GM06990 (cell line): ENCODE measurements at regions not wholly inside any gene's neighbourhood (a gene's known extent, or its start where the extent isn't known, plus 50 kb on each side); places are given as distances from the start of the nearest gene placed in this dataset.

Experiments used
- DNase-seq: peaks from one replicate; pipeline ENCODE4 v3.0.0-alpha.2; 2011; ENCODE audit not compliant: insufficient read length; ENCODE audit errors: extremely low read depth
- H3K27me3 ChIP-seq: replicated peaks from 2 replicates; pipeline ENCODE4 v1.6.0; 2011; ENCODE audit warnings: low read length; ENCODE audit not compliant: control insufficient read depth, insufficient read depth
- H3K36me3 ChIP-seq: 2 replicates; pipeline ENCODE4 v1.5.1; 2011; ENCODE audit warnings: low read length; ENCODE audit not compliant: control insufficient read depth, insufficient read depth
- H3K4me3 ChIP-seq: replicated peaks from 2 replicates; pipeline ENCODE4 v1.5.1; 2011; ENCODE audit warnings: low read depth, mild to moderate bottlenecking, control low read depth, low read length
- TF ChIP-seq, protein P1 (sequence below): IDR thresholded peaks from 2 replicates; pipeline ENCODE4 v1.5.1; 2011; ENCODE audit warnings: low read length, control low read depth, mild to moderate bottlenecking, inconsistent platforms; ENCODE audit not compliant: insufficient read depth, poor library complexity, severe bottlenecking

DNA sequence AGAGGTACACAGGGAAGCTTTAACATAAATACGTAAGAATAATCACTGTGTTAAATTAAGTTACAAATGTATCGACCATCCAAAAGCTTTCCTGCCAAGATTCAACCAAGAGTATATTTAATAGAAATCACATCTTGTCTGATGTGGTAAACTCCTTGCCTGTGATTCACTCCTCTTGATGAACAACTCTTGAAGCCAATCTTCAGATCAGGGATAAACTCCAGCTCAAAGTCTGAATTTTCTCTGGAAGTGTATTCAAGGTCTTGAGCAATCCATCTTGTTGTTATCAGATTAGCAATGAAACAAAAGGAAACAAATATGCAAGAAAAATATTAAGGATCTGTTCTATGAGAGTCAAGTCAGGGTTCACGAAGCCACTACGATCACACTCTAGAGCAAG, 170.0 kb upstream of the ADAMTS16 start:
- no peaks in the 10 kb centered on the region for H3K36me3 ChIP-seq
- DNase-seq: no peak
- no peaks in the 10 kb centered on the region for H3K27me3 ChIP-seq
- TF ChIP-seq, protein P1, sequence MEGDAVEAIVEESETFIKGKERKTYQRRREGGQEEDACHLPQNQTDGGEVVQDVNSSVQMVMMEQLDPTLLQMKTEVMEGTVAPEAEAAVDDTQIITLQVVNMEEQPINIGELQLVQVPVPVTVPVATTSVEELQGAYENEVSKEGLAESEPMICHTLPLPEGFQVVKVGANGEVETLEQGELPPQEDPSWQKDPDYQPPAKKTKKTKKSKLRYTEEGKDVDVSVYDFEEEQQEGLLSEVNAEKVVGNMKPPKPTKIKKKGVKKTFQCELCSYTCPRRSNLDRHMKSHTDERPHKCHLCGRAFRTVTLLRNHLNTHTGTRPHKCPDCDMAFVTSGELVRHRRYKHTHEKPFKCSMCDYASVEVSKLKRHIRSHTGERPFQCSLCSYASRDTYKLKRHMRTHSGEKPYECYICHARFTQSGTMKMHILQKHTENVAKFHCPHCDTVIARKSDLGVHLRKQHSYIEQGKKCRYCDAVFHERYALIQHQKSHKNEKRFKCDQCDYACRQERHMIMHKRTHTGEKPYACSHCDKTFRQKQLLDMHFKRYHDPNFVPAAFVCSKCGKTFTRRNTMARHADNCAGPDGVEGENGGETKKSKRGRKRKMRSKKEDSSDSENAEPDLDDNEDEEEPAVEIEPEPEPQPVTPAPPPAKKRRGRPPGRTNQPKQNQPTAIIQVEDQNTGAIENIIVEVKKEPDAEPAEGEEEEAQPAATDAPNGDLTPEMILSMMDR: no peak
- H3K4me3 ChIP-seq: no peak overlapping the region

DNA sequence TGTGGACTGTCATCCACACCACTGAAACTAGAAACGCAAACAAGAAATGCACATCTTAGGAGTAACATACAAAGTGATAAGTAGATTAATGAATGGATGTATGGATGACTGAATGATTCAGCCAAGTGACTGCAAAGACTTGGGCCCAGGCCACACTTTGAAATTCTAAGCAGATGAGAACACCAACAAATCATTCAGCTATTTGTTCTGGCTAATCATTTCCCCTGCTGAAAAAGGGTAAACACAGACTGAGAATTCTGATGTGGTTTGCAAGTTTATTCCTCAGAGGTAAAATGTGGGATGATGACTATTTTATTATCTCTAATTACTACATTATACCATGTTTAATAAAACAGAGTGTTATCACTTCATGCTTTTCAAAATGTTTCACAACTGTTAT, 163.2 kb upstream of the ADAMTS16 start:
- DNase-seq: no peak
- TF ChIP-seq, protein P1: no peak

DNA sequence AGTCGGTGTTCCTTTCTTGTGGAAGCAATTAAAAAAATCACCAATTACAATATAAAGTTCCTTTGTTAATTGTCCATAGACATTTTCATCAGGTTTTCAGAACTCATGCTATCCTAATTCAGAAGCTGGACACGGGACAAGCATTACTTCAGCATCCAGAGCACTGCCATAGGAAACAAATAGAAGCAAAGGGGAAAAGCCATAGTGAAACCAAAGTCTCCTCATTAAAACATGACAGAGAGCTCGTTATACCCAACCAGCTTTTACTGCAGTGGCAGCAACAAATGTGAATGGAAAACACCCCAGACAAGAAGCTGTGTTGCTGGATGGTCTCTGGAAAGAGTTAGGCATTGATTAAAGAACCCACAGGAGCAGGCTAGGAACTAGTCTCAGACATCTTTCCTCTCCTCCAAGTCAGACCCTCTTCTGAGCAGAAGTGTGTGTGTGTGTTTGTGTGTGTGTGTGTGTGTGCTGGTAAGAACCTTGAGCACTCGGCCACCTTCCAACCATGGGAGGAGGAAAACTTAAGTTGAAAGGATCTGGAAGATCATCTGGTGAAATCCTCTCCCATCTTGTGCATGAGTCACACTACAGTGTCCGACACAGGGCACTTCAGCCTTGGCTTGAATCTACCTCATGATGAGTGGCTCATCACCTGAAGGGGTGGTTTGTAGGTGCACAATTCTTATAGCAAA, 162.6 kb upstream of the ADAMTS16 start:
- Histone ChIP-seq H3K36me3 (no peaks in the 10 kb centered on the region), H3K4me3 (no peak overlapping the region), H3K27me3 (no peaks in the 10 kb centered on the region)
- DNase-seq: no peak
- TF ChIP-seq, protein P1: no peak

More for the DNA sequence above, 163.2 kb upstream of the ADAMTS16 start:
- no peaks in the 10 kb centered on the region for H3K27me3 ChIP-seq
- H3K36me3 ChIP-seq: no peaks in the 10 kb centered on the region
- H3K4me3 ChIP-seq: no peak overlapping the region

DNA sequence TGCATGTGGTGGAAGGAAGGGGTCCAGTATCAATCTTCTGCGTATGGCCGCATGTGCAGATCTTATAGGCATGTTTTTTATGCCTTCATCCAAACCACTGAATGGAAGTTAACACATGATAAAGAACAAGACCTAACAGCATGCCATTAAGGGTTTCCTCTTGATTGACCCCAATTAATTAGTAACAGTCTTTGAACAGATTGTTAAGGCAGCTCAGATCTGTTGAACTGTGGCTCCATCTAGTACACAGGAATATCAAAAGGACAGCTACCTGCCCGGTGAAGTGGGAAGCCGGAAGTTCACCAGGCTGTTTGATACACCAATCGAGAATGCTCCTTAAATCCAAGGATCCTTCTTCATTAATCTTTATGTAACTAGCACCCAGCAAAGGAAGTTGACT, 159.9 kb upstream of the ADAMTS16 start:
- H3K36me3 ChIP-seq: no peaks in the 10 kb centered on the region
- H3K27me3 ChIP-seq: no peaks in the 10 kb centered on the region
- no peak overlapping the region for H3K4me3 ChIP-seq
- no peak for DNase-seq
- TF ChIP-seq, protein P1: no peak

DNA sequence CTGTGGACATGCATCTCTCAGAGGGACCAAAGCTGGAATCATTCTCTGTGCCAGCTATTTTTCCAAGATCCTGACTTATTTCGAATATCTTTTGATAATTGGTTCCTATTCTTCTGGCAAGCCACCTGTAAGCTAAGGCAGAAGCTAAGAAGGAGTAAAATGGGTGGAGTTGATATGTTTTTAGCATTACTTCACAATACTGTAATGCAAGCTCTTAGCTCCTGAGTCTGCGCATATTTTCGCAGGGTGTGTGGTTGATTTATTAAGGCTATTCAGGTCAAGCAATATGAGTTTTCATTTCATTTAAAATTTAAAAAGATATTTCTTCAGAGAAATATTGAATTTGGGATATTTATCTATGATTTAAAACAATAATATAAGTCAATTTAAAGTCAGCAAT, 158.5 kb upstream of the ADAMTS16 start:
- DNase-seq: no peak
- Histone ChIP-seq H3K36me3 (no peaks in the 10 kb centered on the region), H3K4me3 (no peak overlapping the region), H3K27me3 (no peaks in the 10 kb centered on the region)
- TF ChIP-seq, protein P1: no peak

DNA sequence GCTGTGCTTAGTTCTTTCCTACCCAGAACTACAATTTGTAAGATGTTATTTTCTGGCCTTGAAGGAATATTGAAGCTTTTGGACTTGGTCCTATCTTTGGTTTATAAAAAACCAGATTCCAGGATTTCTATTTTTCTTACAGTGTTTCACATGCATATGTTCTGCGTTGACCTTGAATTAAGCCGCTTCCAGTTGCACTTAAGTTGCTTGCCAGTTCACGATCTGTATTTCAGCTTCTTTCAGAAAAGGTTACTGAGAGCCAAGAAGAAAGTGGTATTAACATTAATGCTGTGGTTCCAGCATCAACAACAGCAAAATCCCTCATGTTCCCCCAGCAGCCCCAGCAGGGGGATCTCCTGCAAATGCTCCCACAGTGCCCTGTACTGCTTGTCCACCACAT, 156.4 kb upstream of the ADAMTS16 start:
- Histone ChIP-seq H3K27me3 (no peaks in the 10 kb centered on the region), H3K36me3 (no peaks in the 10 kb centered on the region), H3K4me3 (no peak overlapping the region)
- TF ChIP-seq, protein P1: no peak
- no peak for DNase-seq
